PC-3 (cell line): ENCODE measurements at regions not wholly inside any gene's neighbourhood (a gene's known extent, or its start where the extent isn't known, plus 50 kb on each side); places are given as distances from the start of the nearest gene placed in this dataset.

ENCODE experiments used
- ATAC-seq: fragments of 200-7000 bp; cut with Tn5 transposase; 2 replicates; pipeline ENCODE4 v1.9.1; 2020; ENCODE audit warnings: mild to moderate bottlenecking, moderate library complexity
- BruUV-seq: library from RNA; stranded (reverse); fragments of 400-500 nt; replicated peaks from 2 replicates; lab custom pipeline; 2021; lab: Mats Ljungman, UMichigan
- CTCF ChIA-PET: fragments of 300-600 bp; sonication (Branson Sonifier 250); formaldehyde crosslinking; loops from one replicate; lab custom pipeline; 2022; ENCODE audit warnings: antibody characterized with exemption; lab: Charles Lee
- POLR2A ChIA-PET: fragments of 300-600 bp; sonication (Branson Sonifier 250); formaldehyde crosslinking; loops from one replicate; lab custom pipeline; 2022; ENCODE audit warnings: antibody characterized with exemption; ENCODE audit not compliant: unreplicated experiment; lab: Charles Lee
- DNase-seq: peaks from one replicate; pipeline ENCODE4 v3.0.0-alpha.2; 2015
- H2AFZ ChIP-seq: fragments of 300-600 bp; sonication (generic); 2 replicates; pipeline ENCODE4 v1.6.0; 2016; ENCODE audit warnings: antibody characterized with exemption, low read length
- H3F3A ChIP-seq: fragments of 300-600 bp; sonication (generic); one replicate; pipeline ENCODE4 v1.6.0; 2017; ENCODE audit warnings: antibody characterized with exemption, low read length, control low read depth, mild to moderate bottlenecking; ENCODE audit not compliant: unreplicated experiment
- H3K27ac ChIP-seq: fragments of 300-600 bp; sonication (generic); 2 replicates; pipeline ENCODE4 v1.5.1; 2016; ENCODE audit warnings: mild to moderate bottlenecking, low read length
- H3K27me3 ChIP-seq: fragments of 300-600 bp; sonication (generic); 2 replicates; pipeline ENCODE4 v1.6.1; 2016; ENCODE audit warnings: low read length, mixed read lengths
- H3K36me3 ChIP-seq: fragments of 300-600 bp; sonication (generic); 2 replicates; pipeline ENCODE4 v1.6.1; 2016; ENCODE audit warnings: low read depth, mixed run types, low read length, mixed read lengths
- H3K4me1 ChIP-seq: fragments of 300-600 bp; sonication (generic); 2 replicates; pipeline ENCODE4 v1.5.1; 2016; ENCODE audit warnings: low read length; ENCODE audit not compliant: insufficient read depth
- H3K4me2 ChIP-seq: fragments of 300-600 bp; sonication (generic); 2 replicates; pipeline ENCODE4 v1.6.0; 2016; ENCODE audit warnings: low read length
- H3K4me3 ChIP-seq: fragments of 300-600 bp; sonication (generic); 2 replicates; pipeline ENCODE4 v1.5.1; 2016; ENCODE audit warnings: mild to moderate bottlenecking, low read length, mixed read lengths
- H3K79me2 ChIP-seq: fragments of 300-600 bp; sonication (generic); 2 replicates; pipeline ENCODE4 v1.6.1; 2017; ENCODE audit warnings: low read length, mixed read lengths
- H3K9ac ChIP-seq: fragments of 300-600 bp; sonication (generic); 2 replicates; pipeline ENCODE4 v1.6.0; 2016; ENCODE audit warnings: mild to moderate bottlenecking, low read length
- H3K9me2 ChIP-seq: fragments of 300-600 bp; sonication (generic); replicated peaks from 2 replicates; pipeline ENCODE4 v1.6.1; 2016; ENCODE audit warnings: mixed run types, low read length, mixed read lengths
- H3K9me3 ChIP-seq: fragments of 300-600 bp; sonication (generic); 2 replicates; pipeline ENCODE4 v1.6.1; 2016; ENCODE audit warnings: low read length, mixed read lengths
- H4K20me1 ChIP-seq: fragments of 300-600 bp; sonication (generic); 2 replicates; pipeline ENCODE4 v1.6.1; 2016; ENCODE audit warnings: low read length, mixed read lengths
- CTCF ChIP-seq: fragments of 300-600 bp; sonication (generic); conservative IDR thresholded peaks from 2 replicates; pipeline ENCODE4 v1.5.1; 2017; ENCODE audit warnings: antibody characterized with exemption, low read depth, mild to moderate bottlenecking, low read length
- EZH2 ChIP-seq: fragments of 300-600 bp; sonication (generic); IDR thresholded peaks from one replicate; pipeline ENCODE4 v1.6.1; 2017; ENCODE audit warnings: antibody characterized with exemption, mild to moderate bottlenecking, low read length; ENCODE audit not compliant: unreplicated experiment
- EZH2phosphoT487 ChIP-seq: fragments of 300-600 bp; sonication (generic); IDR thresholded peaks from 2 replicates; pipeline ENCODE4 v1.6.1; 2018; ENCODE audit warnings: mild to moderate bottlenecking, antibody characterized with exemption, low read length, borderline replicate concordance
- intact Hi-C: fragments of 100-400 bp; cut with micrococcal nuclease; formaldehyde crosslinking; loops from 2 replicates; pipeline ENCODE4 v1.9.0; 2023

DNA sequence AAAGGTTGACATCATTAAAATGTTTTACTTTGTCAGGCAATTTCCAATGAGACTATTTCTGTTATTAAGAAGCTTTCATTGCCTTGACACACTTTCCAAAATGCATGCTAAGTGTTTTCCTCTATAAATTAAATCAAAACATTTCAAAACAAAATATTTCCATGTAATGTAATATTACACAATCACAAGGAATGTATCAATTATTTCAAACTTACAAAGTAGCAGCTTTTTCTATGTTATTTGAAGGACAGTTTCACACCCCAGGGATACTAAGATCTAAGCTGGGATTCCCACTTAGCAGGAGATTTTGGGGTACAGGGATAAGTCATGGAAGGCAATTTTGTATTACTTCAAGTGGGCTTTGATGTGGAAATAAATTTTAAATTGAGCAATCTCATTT lies 144.9 kb downstream of the FOXG1 start:
- no peak for ATAC-seq
- H3K27me3 ChIP-seq, result peaks cover 44% of the 10 kb centered on the region; the same call in 1 of the 2 replicates
- BruUV-seq, result no TSS peak

GRCh38 chr14:28913056-28913455 lies 146.5 kb downstream of the FOXG1 start:
- POLR2A ChIA-PET, result no interaction called here
- Histone ChIP-seq H3K9ac (no peak overlapping the region), H2AFZ (no peak overlapping the region), H3F3A (no peaks in the 10 kb centered on the region), H3K4me1 (no peaks in the 10 kb centered on the region), H3K36me3 (no peaks in the 10 kb centered on the region), H3K9me3 (no peaks in the 10 kb centered on the region), H3K79me2 (no peaks in the 10 kb centered on the region), H3K27ac (no peak overlapping the region), H3K9me2 (no peaks in the 10 kb centered on the region), H3K4me2 (no peak overlapping the region), H4K20me1 (no peaks in the 10 kb centered on the region), H3K27me3 (peaks cover 49% of the 10 kb centered on the region; the same call in 1 of the 2 replicates), H3K4me3 (no peak overlapping the region)
- no TSS peak for BruUV-seq
- DNase-seq (no peak), ATAC-seq (no peak)
- intact Hi-C loops, result no loop called here
- TF ChIP-seq EZH2phosphoT487 (no peak), EZH2 (no peak), CTCF (no peak)
- CTCF ChIA-PET, result no interaction called here

More for the DNA sequence above, 144.9 kb downstream of the FOXG1 start:
- Histone ChIP-seq H3K36me3 (no peaks in the 10 kb centered on the region), H2AFZ (no peak overlapping the region), H4K20me1 (no peaks in the 10 kb centered on the region), H3K9ac (no peak overlapping the region), H3K9me3 (no peaks in the 10 kb centered on the region), H3K4me2 (no peak overlapping the region), H3K27ac (no peak overlapping the region), H3K79me2 (no peaks in the 10 kb centered on the region), H3K4me1 (no peaks in the 10 kb centered on the region), H3K9me2 (no peaks in the 10 kb centered on the region), H3K4me3 (no peak overlapping the region), H3F3A (no peaks in the 10 kb centered on the region)
- TF ChIP-seq EZH2phosphoT487, result no peak
- no peak for TF ChIP-seq EZH2
- TF ChIP-seq CTCF, result no peak
- no peak for DNase-seq
- intact Hi-C loops, result no loop called here
- ChIA-PET POLR2A (no interaction called here), CTCF (no interaction called here)

DNA sequence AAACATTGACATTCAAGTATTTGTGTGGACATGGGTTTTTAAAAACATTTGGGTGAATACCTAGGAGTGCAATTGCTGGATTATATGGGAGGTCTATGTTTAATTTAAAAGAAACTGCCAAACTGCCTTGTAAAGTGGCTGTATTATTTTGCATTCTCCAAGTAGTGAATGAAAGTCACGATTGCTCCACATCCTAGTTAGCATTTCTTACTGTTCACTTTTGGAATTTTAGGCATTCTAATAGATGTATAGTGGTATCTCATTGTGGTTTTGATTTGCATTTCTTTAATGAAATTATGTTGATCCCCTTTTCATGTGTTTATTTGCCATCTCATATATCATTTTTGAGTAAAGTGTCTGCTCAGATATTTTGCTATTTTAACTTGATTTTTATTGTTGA lies 159.5 kb downstream of the FOXG1 start:
- ChIA-PET POLR2A (no interaction called here), CTCF (no interaction called here)
- Histone ChIP-seq H3K4me2 (no peak overlapping the region), H3K4me3 (no peak overlapping the region), H3K27ac (no peak overlapping the region), H3F3A (no peaks in the 10 kb centered on the region), H3K27me3 (peaks cover 7% of the 10 kb centered on the region), H3K79me2 (no peaks in the 10 kb centered on the region), H4K20me1 (no peaks in the 10 kb centered on the region), H3K4me1 (no peaks in the 10 kb centered on the region), H3K9me3 (no peaks in the 10 kb centered on the region), H3K9ac (no peak overlapping the region), H2AFZ (no peak overlapping the region), H3K9me2 (no peaks in the 10 kb centered on the region), H3K36me3 (no peaks in the 10 kb centered on the region)
- DNase-seq (no peak), ATAC-seq (no peak)
- TF ChIP-seq EZH2phosphoT487, result no peak
- TF ChIP-seq CTCF, result no peak
- TF ChIP-seq EZH2, result no peak
- intact Hi-C loops, result no loop called here
- BruUV-seq, result no TSS peak
